ENCODE measurements at regions not wholly inside any gene's neighbourhood (a gene's known extent, or its start where the extent isn't known, plus 50 kb on each side); places are given as distances from the start of the nearest gene placed in this dataset.

DNA sequence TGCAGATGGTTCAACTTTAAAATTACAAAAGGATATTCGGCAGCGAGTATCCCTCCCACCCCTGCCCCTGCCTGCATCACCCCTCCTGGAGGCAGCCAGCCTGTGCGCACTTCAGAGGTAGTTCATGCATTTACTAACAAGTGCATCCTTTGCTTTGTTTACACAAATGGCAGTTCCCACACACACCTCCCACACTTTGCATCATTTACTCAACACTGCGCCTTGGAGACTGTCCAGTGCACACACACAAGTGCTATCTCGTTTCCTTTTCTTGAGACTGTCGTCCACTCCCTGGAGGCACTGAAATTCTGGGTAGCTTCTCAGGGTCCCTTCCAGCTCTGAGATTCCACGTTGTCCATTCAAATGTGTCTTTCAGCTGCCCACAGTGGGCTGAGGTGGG lies 53.1 kb upstream of the VSX1 start:
- no peak for DNase-seq (ENCODE audit: low read depth, low spot score)

GRCh38 chr20:25136056-25136455 lies 54.1 kb upstream of the VSX1 start:
- peak; percentile 22 for DNase-seq (ENCODE audit: low read depth, low spot score)

DNA sequence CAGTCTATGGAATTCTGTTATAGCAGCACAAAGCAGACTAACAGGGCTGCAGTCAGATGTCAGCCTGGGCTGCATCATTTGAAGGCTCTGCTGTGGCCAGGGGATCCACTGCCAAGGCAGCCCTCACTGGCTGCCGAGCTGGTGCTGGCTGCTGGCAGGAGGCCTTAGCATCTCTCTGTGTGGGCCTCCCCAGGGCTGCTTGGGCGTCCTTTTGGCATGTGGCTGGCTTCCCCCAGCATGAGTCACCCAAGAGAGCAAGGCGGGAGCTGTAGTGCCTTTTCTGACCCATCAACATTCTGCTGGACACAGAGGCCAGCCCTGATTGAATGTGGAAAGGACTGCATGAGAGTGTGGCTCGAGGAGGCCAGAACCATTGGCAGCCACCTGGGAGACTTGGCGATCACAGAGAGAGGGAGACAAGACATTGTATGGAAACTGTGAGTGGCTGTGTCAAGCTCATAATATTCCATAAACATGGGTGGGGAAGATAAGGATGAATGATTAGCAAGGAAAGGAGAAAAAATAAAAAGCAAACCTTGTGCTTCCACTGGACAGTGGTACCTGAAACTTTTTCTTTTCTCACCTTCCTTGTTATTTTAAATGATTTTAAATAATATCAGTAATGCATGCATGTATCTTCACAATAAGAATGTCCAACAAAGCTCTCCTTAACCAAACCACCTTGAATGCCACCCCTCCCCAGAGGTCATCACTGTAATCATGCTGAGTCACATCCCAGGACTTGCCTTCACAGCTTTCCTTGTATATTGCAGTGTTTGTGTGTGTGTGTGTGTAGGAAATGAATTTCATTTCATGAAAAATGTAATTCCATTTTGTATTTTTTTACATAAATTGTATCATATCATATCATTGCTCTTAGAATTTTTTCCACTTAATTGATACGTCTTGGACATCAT lies 55.0 kb upstream of the VSX1 start:
- DNase-seq (ENCODE audit: low read depth, low spot score) = peak; percentile 98

DNA sequence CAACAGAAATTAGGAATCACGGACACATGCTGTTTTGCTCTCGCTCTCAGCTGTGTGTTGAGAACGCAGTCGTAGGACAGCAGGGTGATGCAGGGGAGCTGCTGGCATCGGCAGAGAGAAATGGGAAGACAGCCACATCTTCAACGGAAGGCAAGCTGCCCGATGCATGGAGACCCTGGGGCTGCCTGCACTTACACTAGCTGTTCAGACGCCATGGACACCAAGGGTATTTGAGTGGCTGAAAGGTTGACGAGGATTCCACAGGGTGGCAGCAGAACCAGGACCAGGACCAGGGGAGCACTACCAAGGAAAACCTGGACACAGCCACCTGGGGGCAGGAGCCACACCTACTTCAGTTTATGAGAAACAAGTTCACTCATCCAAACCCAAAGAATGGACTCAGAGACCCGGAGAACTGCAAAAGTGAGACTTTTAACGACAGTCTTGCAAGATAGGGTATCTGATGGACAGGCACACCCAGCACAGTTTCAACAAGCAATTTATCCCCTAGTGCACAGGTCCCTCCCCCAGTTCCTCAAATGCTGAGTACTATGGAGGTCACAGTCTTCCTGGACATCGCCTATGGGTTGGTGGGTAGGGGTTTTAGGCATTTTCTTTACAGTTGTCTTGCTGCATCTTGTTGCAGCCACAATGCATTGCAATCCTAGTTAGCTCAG lies 56.3 kb upstream of the ENTPD6 start:
- DNase-seq (ENCODE audit: low read depth, low spot score) = no peak

DNA sequence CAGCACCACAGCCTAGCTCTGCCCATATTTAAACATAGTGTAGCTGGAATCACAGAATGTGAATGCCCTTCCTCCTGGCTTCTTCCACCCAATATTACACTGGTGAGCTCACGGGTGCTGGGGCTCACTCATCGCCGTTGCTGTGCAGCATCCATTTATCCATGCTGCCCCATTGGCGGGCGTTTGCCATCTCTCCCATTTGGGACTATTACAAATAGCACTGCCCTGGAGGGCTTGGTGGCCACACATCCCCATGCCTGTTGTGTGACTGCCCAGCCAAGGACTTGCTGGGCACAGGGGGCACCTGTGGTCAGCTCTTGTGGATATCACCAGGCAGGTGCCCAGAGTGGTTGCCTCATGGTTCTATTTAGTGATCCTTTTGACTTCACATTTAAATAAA lies 54.5 kb upstream of the ENTPD6 start:
- DNase-seq (ENCODE audit: low read depth, low spot score) = no peak

DNA sequence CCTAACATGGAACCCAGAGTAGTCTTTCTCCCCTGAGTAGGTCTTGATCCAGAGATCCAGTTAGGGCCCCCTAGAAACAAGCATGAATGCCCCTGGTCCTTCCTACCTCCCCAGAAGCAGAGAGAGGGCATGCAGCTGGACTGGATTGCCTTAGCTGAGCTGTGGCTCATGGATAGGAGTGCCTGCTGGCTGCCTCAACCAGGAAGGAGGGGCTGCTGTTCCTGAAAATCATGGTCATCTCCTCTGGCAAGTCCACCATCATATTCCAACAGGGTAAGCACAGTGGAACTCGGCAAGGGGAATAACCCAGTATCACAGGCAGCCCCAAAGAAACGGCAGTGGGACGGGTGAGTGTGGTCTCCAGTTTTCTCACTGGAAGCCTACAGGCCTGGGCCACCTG lies 53.1 kb upstream of the ENTPD6 start:
- DNase-seq (ENCODE audit: low read depth, low spot score) = no peak

DNA sequence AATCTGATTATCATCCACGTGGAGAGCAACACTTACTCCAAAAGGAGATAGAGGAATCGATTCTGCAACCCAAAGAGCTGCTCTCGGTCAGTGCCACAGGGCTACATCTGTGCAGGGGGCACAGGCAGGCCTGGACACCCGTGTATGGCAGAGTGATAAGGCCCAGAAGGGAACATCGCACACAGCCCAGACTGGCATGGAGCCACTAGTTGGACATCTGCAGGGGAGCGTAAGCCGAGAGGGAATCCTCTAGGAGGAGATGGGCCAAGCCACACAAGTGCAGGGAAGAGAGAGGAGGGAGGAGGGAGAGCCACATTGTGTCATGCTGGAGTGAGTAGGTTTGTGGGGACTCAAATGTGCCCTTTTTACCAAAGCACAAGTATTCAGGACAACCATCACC lies 50.4 kb upstream of the ENTPD6 start:
- DNase-seq (ENCODE audit: low read depth, low spot score) = no peak
